Breast epithelium (tissue), 3 donors: ENCODE measurements at regions not wholly inside any gene's neighbourhood (a gene's known extent, or its start where the extent isn't known, plus 50 kb on each side); places are given as distances from the start of the nearest gene placed in this dataset.

Experiments used
- POLR2AphosphoS5 ChIP-seq, 3 donors: sonication (generic); formaldehyde crosslinking; IDR thresholded peaks; one replicate each; pipeline ENCODE4 v1.6.1; 2017; ENCODE audit warnings: antibody characterized with exemption in 3 of 3
- TF ChIP-seq, protein P1 (sequence below), 3 donors: fragments of 450-650 bp; IDR thresholded peaks; one replicate each; pipeline ENCODE4 v1.5.1; 2016 to 2017; ENCODE audit warnings: antibody characterized with exemption in 3 of 3, mild to moderate bottlenecking in 3 of 3, moderate library complexity in 3 of 3

- TF ChIP-seq, protein P1, sequence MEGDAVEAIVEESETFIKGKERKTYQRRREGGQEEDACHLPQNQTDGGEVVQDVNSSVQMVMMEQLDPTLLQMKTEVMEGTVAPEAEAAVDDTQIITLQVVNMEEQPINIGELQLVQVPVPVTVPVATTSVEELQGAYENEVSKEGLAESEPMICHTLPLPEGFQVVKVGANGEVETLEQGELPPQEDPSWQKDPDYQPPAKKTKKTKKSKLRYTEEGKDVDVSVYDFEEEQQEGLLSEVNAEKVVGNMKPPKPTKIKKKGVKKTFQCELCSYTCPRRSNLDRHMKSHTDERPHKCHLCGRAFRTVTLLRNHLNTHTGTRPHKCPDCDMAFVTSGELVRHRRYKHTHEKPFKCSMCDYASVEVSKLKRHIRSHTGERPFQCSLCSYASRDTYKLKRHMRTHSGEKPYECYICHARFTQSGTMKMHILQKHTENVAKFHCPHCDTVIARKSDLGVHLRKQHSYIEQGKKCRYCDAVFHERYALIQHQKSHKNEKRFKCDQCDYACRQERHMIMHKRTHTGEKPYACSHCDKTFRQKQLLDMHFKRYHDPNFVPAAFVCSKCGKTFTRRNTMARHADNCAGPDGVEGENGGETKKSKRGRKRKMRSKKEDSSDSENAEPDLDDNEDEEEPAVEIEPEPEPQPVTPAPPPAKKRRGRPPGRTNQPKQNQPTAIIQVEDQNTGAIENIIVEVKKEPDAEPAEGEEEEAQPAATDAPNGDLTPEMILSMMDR (IDR thresholded peaks at IDR 0.05) = no peak
- no peak for TF ChIP-seq POLR2AphosphoS5 (IDR thresholded peaks at IDR 0.05)
Observed at GRCh38 chr10:123227706-123228105, 73.5 kb downstream of the BUB3 start.
